HepG2 (cell line): ENCODE measurements at regions not wholly inside any gene's neighbourhood (a gene's known extent, or its start where the extent isn't known, plus 50 kb on each side); places are given as distances from the start of the nearest gene placed in this dataset.
"Not testable (repeated sequence)": the region's sequence is repeated elsewhere in the genome, so short reads cannot be mapped to it uniquely, and the experiment has no call there.

Experiments used
- ATAC-seq: fragments of 200-7000 bp; cut with Tn5 transposase; 3 replicates; pipeline ENCODE4 v1.9.1; 2020; ENCODE audit warnings: mild to moderate bottlenecking, moderate library complexity
- BruUV-seq: library from RNA; stranded (reverse); fragments of 400-500 nt; replicated peaks from 2 replicates; lab custom pipeline; 2021; lab: Mats Ljungman, UMichigan
- CTCF ChIA-PET: fragments of 300-600 bp; formaldehyde crosslinking; extraction: SDS; loops from one replicate; lab custom pipeline; 2021; ENCODE audit warnings: low total read pairs, inconsistent platforms, low intra/inter-chr PET ratio; lab: Yijun Ruan, JAX
- POLR2A ChIA-PET: fragments of 350-600 bp; sonication (Branson Sonifier 250); formaldehyde crosslinking; loops from one replicate; lab custom pipeline; 2020; ENCODE audit warnings: antibody characterized with exemption, inconsistent platforms; lab: Yijun Ruan, JAX
- DNase-seq: peaks from one replicate; pipeline ENCODE4 v3.0.0-alpha.2; 2015; ENCODE audit warnings: low spot score
- FAIRE-seq: peaks from 3 replicates; lab custom pipeline; 2011; peaks lifted over from hg19 to GRCh38; lab: Jason Lieb, UNC
- H2AFZ ChIP-seq: one replicate; pipeline ENCODE4 v1.6.1; 2011; ENCODE audit warnings: low read length, inconsistent platforms
- H3K27ac ChIP-seq: fragments of 300-600 bp; 3 replicates; pipeline ENCODE4 v1.8.0; 2011; ENCODE audit warnings: mixed run types, mild to moderate bottlenecking, mixed read lengths, low read length, inconsistent platforms; ENCODE audit not compliant: insufficient read depth; ENCODE audit errors: extremely low read length
- H3K27me3 ChIP-seq, 2 experiments: fragments of 200-600 bp in 1 of 2; 2 replicates in 1 of 2; 3 replicates in 1 of 2; pipeline versions ENCODE4 v1.6.0 to v1.8.0; 2011; ENCODE audit warnings: low read length in 2 of 2, mild to moderate bottlenecking in 2 of 2, moderate library complexity in 2 of 2, inconsistent platforms in 1 of 2; ENCODE audit not compliant: insufficient read depth in 2 of 2, control insufficient read depth in 1 of 2
- H3K36me3 ChIP-seq, 2 experiments: fragments of 200-600 bp in 1 of 2; replicated peaks in 1 of 2; 2 replicates in 1 of 2; 3 replicates in 1 of 2; pipeline versions ENCODE4 v1.5.1 to v1.8.0; 2011; ENCODE audit warnings: low read length in 2 of 2, inconsistent platforms in 1 of 2; ENCODE audit not compliant: insufficient read depth in 2 of 2, control insufficient read depth in 1 of 2
- H3K4me1 ChIP-seq: 2 replicates; pipeline ENCODE4 v1.5.1; 2012; ENCODE audit warnings: low read length, inconsistent platforms; ENCODE audit not compliant: insufficient read depth
- H3K4me2 ChIP-seq: 2 replicates; pipeline ENCODE4 v1.6.0; 2011; ENCODE audit warnings: low read depth, low read length, inconsistent platforms
- H3K4me3 ChIP-seq, 3 experiments: fragments of 200-600 bp in 1 of 3; sonication (generic), shearing (Covaris generic) in 1 of 3; replicated peaks in 1 of 3; 2 replicates each; pipeline ENCODE4 v1.5.1; 2011 to 2016; ENCODE audit warnings: low read length in 3 of 3, inconsistent platforms in 2 of 3, low read depth in 2 of 3, mild to moderate bottlenecking in 2 of 3, control low read depth in 1 of 3, mixed read lengths in 1 of 3; ENCODE audit not compliant: insufficient read depth in 1 of 3
- H3K79me2 ChIP-seq: one replicate; pipeline ENCODE4 v1.6.1; 2011; ENCODE audit warnings: low read length, inconsistent platforms; ENCODE audit not compliant: insufficient read depth
- H3K9ac ChIP-seq: 2 replicates; pipeline ENCODE4 v1.6.0; 2011; ENCODE audit warnings: mild to moderate bottlenecking, low read depth, low read length, inconsistent platforms; ENCODE audit not compliant: insufficient read depth
- H3K9me3 ChIP-seq: 2 replicates; pipeline ENCODE4 v1.5.1; 2012; ENCODE audit warnings: mild to moderate bottlenecking, low read length
- H4K20me1 ChIP-seq: 2 replicates; pipeline ENCODE4 v1.6.0; 2011; ENCODE audit warnings: inconsistent platforms, mild to moderate bottlenecking, low read length, moderate library complexity; ENCODE audit not compliant: insufficient read depth
- ARID4A ChIP-seq: sonication (generic); formaldehyde crosslinking; IDR thresholded peaks from 2 replicates; pipeline ENCODE4 v1.5.0; 2020; ENCODE audit warnings: mild to moderate bottlenecking, missing genetic modification reagents, borderline replicate concordance
- MXD1 ChIP-seq: sonication (generic); formaldehyde crosslinking; IDR thresholded peaks from 2 replicates; pipeline ENCODE4 v1.4.0; 2020; ENCODE audit warnings: mild to moderate bottlenecking, missing genetic modification reagents
- PHF8 ChIP-seq: sonication (generic); formaldehyde crosslinking; IDR thresholded peaks from 2 replicates; pipeline ENCODE4 v1.5.0; 2020; ENCODE audit warnings: missing genetic modification reagents
- TBX2 ChIP-seq: sonication (generic); formaldehyde crosslinking; IDR thresholded peaks from 2 replicates; pipeline ENCODE4 v1.5.0; 2020; ENCODE audit warnings: missing genetic modification reagents, mild to moderate bottlenecking, borderline replicate concordance
- ZSCAN29 ChIP-seq: sonication (generic); formaldehyde crosslinking; conservative IDR thresholded peaks from 2 replicates; pipeline ENCODE4 v1.4.0; 2020; ENCODE audit warnings: mild to moderate bottlenecking, missing genetic modification reagents
- WGBS: methylation state at CpG from one replicate; pipeline ENCODE4 v1.1.6; 2017; ENCODE audit warnings: low lambda C conversion rate; 5-methylcytosine and 5-hydroxymethylcytosine counted together
- in situ Hi-C: cut with HindIII; loops from 2 replicates; pipeline ENCODE4 v1.10.0; 2017; ENCODE audit warnings: low pct_unique_long_range_greater_than_20kb; ENCODE audit not compliant: extremely low pct_ligation_motif_present
- intact Hi-C: fragments of 100-400 bp; cut with micrococcal nuclease; formaldehyde crosslinking; loops from one replicate; pipeline ENCODE4 v1.10.0; 2022; ENCODE audit not compliant: unreplicated experiment

- DNase-seq, H3K36me3 ChIP-seq, H3K27ac ChIP-seq, H3K9me3 ChIP-seq, CTCF ChIA-PET, FAIRE-seq, intact Hi-C loops, H3K79me2 ChIP-seq, POLR2A ChIA-PET, H3K27me3 ChIP-seq, H2AFZ ChIP-seq, H3K4me1 ChIP-seq, H3K9ac ChIP-seq, BruUV-seq, H3K4me3 ChIP-seq, ATAC-seq, in situ Hi-C loops, H3K4me2 ChIP-seq, H4K20me1 ChIP-seq: not testable (repeated sequence)
- 79% methylated on average over 2 of the region's 2 CpGs for WGBS
Measured at GRCh38 chr7:29679963-29680362, 116.3 kb downstream of the PRR15 start.

- WGBS: 100% methylated on average over 1 of the region's 2 CpGs
- in situ Hi-C loops, H3K79me2 ChIP-seq, FAIRE-seq, CTCF ChIA-PET, H3K9ac ChIP-seq, H3K4me2 ChIP-seq, ATAC-seq, intact Hi-C loops, H3K27ac ChIP-seq, H3K27me3 ChIP-seq, POLR2A ChIA-PET, H3K36me3 ChIP-seq, H3K4me3 ChIP-seq, BruUV-seq, H4K20me1 ChIP-seq, DNase-seq, H3K9me3 ChIP-seq, H3K4me1 ChIP-seq, H2AFZ ChIP-seq: not testable (repeated sequence)
Measured at GRCh38 chr7:29680601-29681000, 117.0 kb downstream of the PRR15 start.

GRCh38 chr7:29684151-29684786 is 120.6 kb downstream of the PRR15 start:
- H3K27me3 ChIP-seq, H2AFZ ChIP-seq, H4K20me1 ChIP-seq, BruUV-seq, FAIRE-seq, intact Hi-C loops, DNase-seq, H3K36me3 ChIP-seq, POLR2A ChIA-PET, in situ Hi-C loops, H3K4me1 ChIP-seq, CTCF ChIA-PET, H3K79me2 ChIP-seq, H3K9me3 ChIP-seq: not testable (repeated sequence)
- ATAC-seq: peak; percentile 57
- H3K27ac ChIP-seq: peak overlapping the region; percentile 84
- H3K9ac ChIP-seq: peak overlapping the region; percentile 78
- H3K4me3 ChIP-seq: peak overlapping the region; percentile 74 to 81 (median 77); a peak in 5 of 6 replicates
- under 1% methylated on average over 24 of the region's 34 CpGs for WGBS
- peak overlapping the region; percentile 60 for H3K4me2 ChIP-seq
- TF ChIP-seq TBX2 (CRISPR knock-in tag) (0 out of 2 replicates have a peak, but pooled peaks have one; percentile 47), MXD1 (peak; percentile 24; the same call in 1 of the 2 replicates), ARID4A (CRISPR knock-in tag) (peak; percentile 63), PHF8 (CRISPR knock-in tag) (peak; percentile 5; the same call in 1 of the 2 replicates), ZSCAN29 (CRISPR knock-in tag) (0 out of 2 replicates have a peak, but pooled peaks have one; percentile 38)
